ENCODE measurements at regions not wholly inside any gene's neighbourhood (a gene's known extent, or its start where the extent isn't known, plus 50 kb on each side); places are given as distances from the start of the nearest gene placed in this dataset.
"Not testable (repeated sequence)": the region's sequence is repeated elsewhere in the genome, so short reads cannot be mapped to it uniquely, and the experiment has no call there.

GRCh38 chr11:121379145-121379810 is 72.8 kb upstream of the SORL1 start:
- DNase-seq (ENCODE audit: low spot score in 2 of 2); H3K9me3 Mint-ChIP-seq; ATAC-seq (ENCODE audit: low read depth); H3K4me1 Mint-ChIP-seq; H3K4me3 Mint-ChIP-seq; H3K27me3 Mint-ChIP-seq; H3K36me3 Mint-ChIP-seq; H3K27ac Mint-ChIP-seq: not testable (repeated sequence)

GRCh38 chr11:121383716-121384115 is 68.4 kb upstream of the SORL1 start:
- no peak for ATAC-seq (ENCODE audit: low read depth)
- Mint-ChIP-seq H3K9me3 (no peaks in the 10 kb centered on the region), H3K4me3 (no peak overlapping the region), H3K27ac (no peak overlapping the region), H3K27me3 (no peaks in the 10 kb centered on the region), H3K4me1 (no peaks in the 10 kb centered on the region), H3K36me3 (no peaks in the 10 kb centered on the region)
- DNase-seq (ENCODE audit: low spot score in 2 of 2): no peak

DNA sequence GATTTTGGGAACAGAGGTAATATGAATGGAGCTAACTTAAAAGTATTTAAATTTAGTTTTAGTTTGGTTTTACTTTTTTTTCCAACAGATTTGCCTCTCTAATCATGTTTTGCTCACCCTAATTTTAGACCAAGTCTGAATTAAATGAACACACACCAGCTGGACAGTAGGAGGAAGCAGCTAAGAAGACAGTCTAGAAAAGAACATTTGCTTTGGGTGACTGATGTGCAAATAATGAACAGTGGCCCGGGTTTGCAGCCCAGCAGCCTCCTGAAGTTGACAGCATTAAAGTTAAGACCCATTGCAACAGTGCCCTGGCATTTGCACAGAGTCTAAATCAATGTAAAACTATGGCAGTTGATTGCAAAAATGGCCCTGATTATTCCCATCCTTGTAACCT is 66.4 kb upstream of the SORL1 start:
- no peaks in the 10 kb centered on the region for H3K9me3 Mint-ChIP-seq
- H3K4me1 Mint-ChIP-seq: no peaks in the 10 kb centered on the region
- H3K27ac Mint-ChIP-seq: no peak overlapping the region
- H3K27me3 Mint-ChIP-seq: peaks cover 1% of the 10 kb centered on the region
- DNase-seq (ENCODE audit: low spot score in 2 of 2): no peak
- no peak overlapping the region for H3K4me3 Mint-ChIP-seq
- no peaks in the 10 kb centered on the region for H3K36me3 Mint-ChIP-seq
- ATAC-seq (ENCODE audit: low read depth): no peak

Measured in memory B cell (primary cell).